ENCODE measurements at regions not wholly inside any gene's neighbourhood (a gene's known extent, or its start where the extent isn't known, plus 50 kb on each side); places are given as distances from the start of the nearest gene placed in this dataset.

- TF ChIP-seq, protein P1, sequence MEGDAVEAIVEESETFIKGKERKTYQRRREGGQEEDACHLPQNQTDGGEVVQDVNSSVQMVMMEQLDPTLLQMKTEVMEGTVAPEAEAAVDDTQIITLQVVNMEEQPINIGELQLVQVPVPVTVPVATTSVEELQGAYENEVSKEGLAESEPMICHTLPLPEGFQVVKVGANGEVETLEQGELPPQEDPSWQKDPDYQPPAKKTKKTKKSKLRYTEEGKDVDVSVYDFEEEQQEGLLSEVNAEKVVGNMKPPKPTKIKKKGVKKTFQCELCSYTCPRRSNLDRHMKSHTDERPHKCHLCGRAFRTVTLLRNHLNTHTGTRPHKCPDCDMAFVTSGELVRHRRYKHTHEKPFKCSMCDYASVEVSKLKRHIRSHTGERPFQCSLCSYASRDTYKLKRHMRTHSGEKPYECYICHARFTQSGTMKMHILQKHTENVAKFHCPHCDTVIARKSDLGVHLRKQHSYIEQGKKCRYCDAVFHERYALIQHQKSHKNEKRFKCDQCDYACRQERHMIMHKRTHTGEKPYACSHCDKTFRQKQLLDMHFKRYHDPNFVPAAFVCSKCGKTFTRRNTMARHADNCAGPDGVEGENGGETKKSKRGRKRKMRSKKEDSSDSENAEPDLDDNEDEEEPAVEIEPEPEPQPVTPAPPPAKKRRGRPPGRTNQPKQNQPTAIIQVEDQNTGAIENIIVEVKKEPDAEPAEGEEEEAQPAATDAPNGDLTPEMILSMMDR (IDR thresholded peaks at IDR 0.05), result no peak
- no peak for TF ChIP-seq POLR2A (IDR thresholded peaks at IDR 0.05)
Observed at GRCh38 chr22:47448231-47449223, 686.1 kb downstream of the TBC1D22A start.

All from esophagus squamous epithelium (tissue), 4 donors.